ENCODE measurements at regions not wholly inside any gene's neighbourhood (a gene's known extent, or its start where the extent isn't known, plus 50 kb on each side); places are given as distances from the start of the nearest gene placed in this dataset.

- Mint-ChIP-seq H3K9me3 (no peaks in the 10 kb centered on the region), H3K4me1 (peaks cover 32% of the 10 kb centered on the region), H3K4me3 (no peak overlapping the region), H3K27ac (peak overlapping the region; percentile 78), H3K27me3 (ENCODE audit: insufficient read depth) (no peaks in the 10 kb centered on the region), H3K36me3 (ENCODE audit: low read depth) (no peaks in the 10 kb centered on the region)
- WGBS, 2 experiments (ENCODE audit: insufficient coverage in 1 of 2, insufficient read length in 1 of 2) = 73% methylated on average over 2 of the region's 2 CpGs; no CpG with 5 or more reads in 1 of the 2 experiments
- H3K27ac ChIP-seq (ENCODE audit: low read depth, low read length) = no peak overlapping the region
- H3K4me3 ChIP-seq (ENCODE audit: low read length) = no peak overlapping the region
- peaks cover 10% of the 10 kb centered on the region for H3K4me1 ChIP-seq (ENCODE audit: control insufficient read depth, insufficient read depth, low read length)
- no peaks in the 10 kb centered on the region for H3K9me3 ChIP-seq (ENCODE audit: control insufficient read depth, low read length)
- DNase-seq = peak; percentile 83
- no peak overlapping the region for H3K9ac ChIP-seq (ENCODE audit: extremely low read depth, low read length, poor library complexity, severe bottlenecking)
- no peaks in the 10 kb centered on the region for H3K36me3 ChIP-seq (ENCODE audit: control insufficient read depth, insufficient read depth, low read length)
- TF ChIP-seq CTCF (conservative IDR thresholded peaks at IDR 0.05) = no peak
- no peaks in the 10 kb centered on the region for H3K27me3 ChIP-seq (ENCODE audit: control insufficient read depth, insufficient read depth, low read length, poor library complexity, severe bottlenecking)
Observed at GRCh38 chr13:22235285-22235949, 564.5 kb downstream of the FGF9 start.

- no peaks in the 10 kb centered on the region for H3K9me3 Mint-ChIP-seq
- Histone ChIP-seq H3K9ac (ENCODE audit: extremely low read depth, low read length, poor library complexity, severe bottlenecking) (no peak overlapping the region), H3K9me3 (ENCODE audit: control insufficient read depth, low read length) (no peaks in the 10 kb centered on the region), H3K4me1 (ENCODE audit: control insufficient read depth, insufficient read depth, low read length) (peaks cover 10% of the 10 kb centered on the region), H3K27me3 (ENCODE audit: control insufficient read depth, insufficient read depth, low read length, poor library complexity, severe bottlenecking) (no peaks in the 10 kb centered on the region), H3K4me3 (ENCODE audit: low read length) (no peak overlapping the region), H3K27ac (ENCODE audit: low read depth, low read length) (no peak overlapping the region), H3K36me3 (ENCODE audit: control insufficient read depth, insufficient read depth, low read length) (no peaks in the 10 kb centered on the region)
- peak; percentile 88 for DNase-seq
- 52% methylated on average over 2 of the region's 2 CpGs; no CpG with 5 or more reads in 1 of the 2 experiments for WGBS, 2 experiments (ENCODE audit: insufficient coverage in 1 of 2, insufficient read length in 1 of 2)
- no peaks in the 10 kb centered on the region for H3K36me3 Mint-ChIP-seq (ENCODE audit: low read depth)
- no peak overlapping the region for H3K4me3 Mint-ChIP-seq
- no peak for TF ChIP-seq CTCF (conservative IDR thresholded peaks at IDR 0.05)
- peak overlapping the region; percentile 78 for H3K27ac Mint-ChIP-seq
- H3K27me3 Mint-ChIP-seq (ENCODE audit: insufficient read depth) = no peaks in the 10 kb centered on the region
- peaks cover 37% of the 10 kb centered on the region for H3K4me1 Mint-ChIP-seq
Observed at GRCh38 chr13:22235950-22236290, 565.0 kb downstream of the FGF9 start.

GRCh38 chr13:22238269-22238668 is 567.4 kb downstream of the FGF9 start:
- no peak for DNase-seq
- H3K27ac ChIP-seq (ENCODE audit: low read depth, low read length) = no peak overlapping the region
- H3K36me3 ChIP-seq (ENCODE audit: control insufficient read depth, insufficient read depth, low read length) = no peaks in the 10 kb centered on the region
- no peaks in the 10 kb centered on the region for H3K27me3 Mint-ChIP-seq (ENCODE audit: insufficient read depth)
- H3K4me1 ChIP-seq (ENCODE audit: control insufficient read depth, insufficient read depth, low read length) = peaks cover 10% of the 10 kb centered on the region
- H3K4me3 Mint-ChIP-seq = no peak overlapping the region
- H3K27me3 ChIP-seq (ENCODE audit: control insufficient read depth, insufficient read depth, low read length, poor library complexity, severe bottlenecking) = no peaks in the 10 kb centered on the region
- no peaks in the 10 kb centered on the region for H3K9me3 ChIP-seq (ENCODE audit: control insufficient read depth, low read length)
- 94 to 100% methylated on average over 1 to 4 of the region's 4 CpGs for WGBS, 2 experiments (ENCODE audit: insufficient coverage in 1 of 2, insufficient read length in 1 of 2)
- H3K36me3 Mint-ChIP-seq (ENCODE audit: low read depth) = no peaks in the 10 kb centered on the region
- H3K27ac Mint-ChIP-seq = no peak overlapping the region
- no peaks in the 10 kb centered on the region for H3K9me3 Mint-ChIP-seq
- TF ChIP-seq CTCF (conservative IDR thresholded peaks at IDR 0.05) = no peak
- no peak overlapping the region for H3K4me3 ChIP-seq (ENCODE audit: low read length)
- H3K9ac ChIP-seq (ENCODE audit: extremely low read depth, low read length, poor library complexity, severe bottlenecking) = no peak overlapping the region
- peaks cover 41% of the 10 kb centered on the region for H3K4me1 Mint-ChIP-seq
